Naive thymus-derived CD4-positive, alpha-beta T cell (primary cell): ENCODE measurements at regions not wholly inside any gene's neighbourhood (a gene's known extent, or its start where the extent isn't known, plus 50 kb on each side); places are given as distances from the start of the nearest gene placed in this dataset.
"Not testable (repeated sequence)": the region's sequence is repeated elsewhere in the genome, so short reads cannot be mapped to it uniquely, and the experiment has no call there.

ENCODE experiments used
- ATAC-seq: fragments of 150-1000 bp; cut with Tn5 transposase; 2 replicates; pipeline ENCODE4 v1.10.0; 2021; ENCODE audit warnings: mild to moderate bottlenecking, moderate library complexity
- CTCF ChIA-PET: fragments of 350-600 bp; sonication (Branson Sonifier 250); formaldehyde crosslinking; loops from one replicate; lab custom pipeline; 2021; ENCODE audit warnings: antibody characterized with exemption; lab: Charles Lee
- POLR2A ChIA-PET: fragments of 350-600 bp; sonication (Branson Sonifier 250); formaldehyde crosslinking; loops from one replicate; lab custom pipeline; 2021; ENCODE audit warnings: antibody characterized with exemption, inconsistent platforms; lab: Charles Lee
- DNase-seq, 9 donors: peaks; one replicate each; pipeline versions ENCODE4 v3.0.0 to v3.0.0-alpha.2; 2020 to 2022; ENCODE audit warnings: mixed read lengths in 1 of 9
- H3K27ac ChIP-seq: one replicate; pipeline ENCODE4 v1.7.0; 2013; ENCODE audit warnings: mild to moderate bottlenecking, low read depth, low read length, moderate library complexity
- H3K27me3 ChIP-seq, 2 donors: one replicate each; pipeline ENCODE4 v1.7.0; 2013; ENCODE audit warnings: low read length in 2 of 2, mild to moderate bottlenecking in 2 of 2, moderate library complexity in 2 of 2; ENCODE audit not compliant: control insufficient read depth in 2 of 2, insufficient read depth in 2 of 2
- H3K36me3 ChIP-seq, 3 experiments: 1 replicate in 2 of 3; 2 replicates in 1 of 3; pipeline ENCODE4 v1.7.0; 2013; ENCODE audit warnings: low read length in 3 of 3, mild to moderate bottlenecking in 3 of 3, moderate library complexity in 1 of 3; ENCODE audit not compliant: insufficient read depth in 3 of 3, control insufficient read depth in 2 of 3
- H3K4me1 ChIP-seq, 2 donors: one replicate each; pipeline ENCODE4 v1.7.0; 2013; ENCODE audit warnings: low read length in 2 of 2, mild to moderate bottlenecking in 2 of 2, moderate library complexity in 1 of 2; ENCODE audit not compliant: control insufficient read depth in 2 of 2, insufficient read depth in 2 of 2
- H3K4me3 ChIP-seq: 2 replicates; pipeline ENCODE4 v1.7.0; 2013; ENCODE audit warnings: mild to moderate bottlenecking, low read length
- H3K9me3 ChIP-seq, 3 experiments: 1 replicate in 2 of 3; 2 replicates in 1 of 3; pipeline ENCODE4 v1.7.0; 2013; ENCODE audit warnings: low read length in 3 of 3; ENCODE audit not compliant: control insufficient read depth in 2 of 3
- H3K27ac Mint-ChIP-seq, 9 donors: one replicate each; pipeline ENCODE4 v1.8.0; 2020 to 2022; ENCODE audit warnings: mixed read lengths in 9 of 9, mild to moderate bottlenecking in 8 of 9, moderate library complexity in 5 of 9, inconsistent platforms in 2 of 9
- H3K27me3 Mint-ChIP-seq, 5 donors: one replicate each; pipeline ENCODE4 v1.8.0; 2021 to 2022; ENCODE audit warnings: mixed read lengths in 5 of 5, mild to moderate bottlenecking in 1 of 5
- H3K36me3 Mint-ChIP-seq, 5 donors: one replicate each; pipeline ENCODE4 v1.8.0; 2020 to 2022; ENCODE audit warnings: mixed read lengths in 5 of 5, mild to moderate bottlenecking in 3 of 5, inconsistent platforms in 1 of 5
- H3K4me1 Mint-ChIP-seq, 7 donors: one replicate each; pipeline ENCODE4 v1.8.0; 2020 to 2022; ENCODE audit warnings: mixed read lengths in 7 of 7, mild to moderate bottlenecking in 3 of 7, inconsistent platforms in 1 of 7
- H3K4me3 Mint-ChIP-seq, 10 donors: one replicate each; pipeline ENCODE4 v1.8.0; 2020 to 2022; ENCODE audit warnings: mild to moderate bottlenecking in 10 of 10, mixed read lengths in 10 of 10, moderate library complexity in 6 of 10, inconsistent platforms in 2 of 10
- H3K9me3 Mint-ChIP-seq, 11 donors: one replicate each; pipeline ENCODE4 v1.8.0; 2020 to 2022; ENCODE audit warnings: mixed read lengths in 11 of 11, mild to moderate bottlenecking in 4 of 11, inconsistent platforms in 1 of 11, moderate library complexity in 1 of 11
- intact Hi-C, 2 donors: fragments of 100-400 bp; cut with micrococcal nuclease; formaldehyde crosslinking; loops; one replicate each; pipeline ENCODE4 v1.15.1; 2023

DNA sequence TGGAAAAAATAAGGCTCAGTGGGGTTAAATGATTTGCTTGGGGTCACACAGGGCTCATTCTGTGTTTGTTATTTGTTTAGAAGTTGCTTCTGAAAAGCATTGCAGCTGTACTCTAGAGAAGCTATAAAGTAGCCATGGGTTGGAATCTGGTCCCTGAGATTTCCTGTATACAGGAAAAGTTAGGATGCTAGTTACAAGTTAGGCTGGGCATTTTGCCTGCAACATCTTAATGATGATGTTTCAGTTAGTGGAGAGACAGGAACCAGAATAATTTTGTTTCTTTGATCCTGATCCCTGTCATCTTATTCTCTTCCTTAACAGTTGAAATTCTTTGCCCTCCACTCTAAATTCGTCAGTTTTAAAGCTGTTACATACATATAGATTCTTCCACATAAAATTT is 445.3 kb downstream of the OTOL1 start:
- ChIA-PET POLR2A (no interaction called here), CTCF (no interaction called here)
- H3K4me1 ChIP-seq, result no peaks in the 10 kb centered on the region
- no peak overlapping the region for H3K27ac ChIP-seq
- no peaks in the 10 kb centered on the region for H3K36me3 Mint-ChIP-seq
- intact Hi-C loops, result no loop called here
- no peaks in the 10 kb centered on the region for H3K36me3 ChIP-seq
- ATAC-seq, result no peak
- no peaks in the 10 kb centered on the region for H3K4me1 Mint-ChIP-seq
- DNase-seq, result no peak
- no peaks in the 10 kb centered on the region for H3K9me3 ChIP-seq
- H3K4me3 Mint-ChIP-seq, result no peak overlapping the region
- no peak overlapping the region for H3K27ac Mint-ChIP-seq
- no peaks in the 10 kb centered on the region for H3K27me3 ChIP-seq
- H3K4me3 ChIP-seq, result no peak overlapping the region
- H3K9me3 Mint-ChIP-seq, result peaks cover 0 to 22% (median 3%) of the 10 kb centered on the region in 11 donors
- no peaks in the 10 kb centered on the region for H3K27me3 Mint-ChIP-seq

DNA sequence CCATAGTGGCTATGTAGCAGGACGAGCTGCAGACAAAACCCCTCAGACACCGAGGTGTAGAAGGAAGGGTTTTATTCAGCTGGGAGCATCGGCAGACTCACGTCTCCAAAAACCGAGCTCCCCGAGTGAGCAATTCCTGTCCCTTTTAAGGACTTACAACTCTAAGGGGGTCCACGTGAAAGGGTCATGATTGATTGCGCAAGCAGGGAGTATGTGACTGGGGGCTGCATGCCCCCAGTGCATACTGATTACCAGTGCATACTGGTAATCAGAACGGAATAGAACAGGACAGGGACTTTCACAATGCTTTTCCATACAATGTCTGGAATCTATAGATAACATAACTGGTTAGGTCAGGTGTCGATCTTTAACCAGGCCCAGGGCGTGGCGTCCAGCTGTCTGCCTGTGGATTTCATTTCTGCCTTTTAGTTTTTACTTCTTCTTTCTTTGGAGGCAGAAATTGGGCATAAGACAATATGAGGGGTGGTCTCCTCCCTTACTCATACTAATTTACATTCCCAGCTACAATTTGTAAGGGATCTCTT is 447.3 kb downstream of the OTOL1 start:
- CTCF ChIA-PET, H3K4me3 ChIP-seq, POLR2A ChIA-PET, H3K4me1 Mint-ChIP-seq, H3K27me3 Mint-ChIP-seq, H3K9me3 ChIP-seq, intact Hi-C loops, H3K36me3 Mint-ChIP-seq, H3K36me3 ChIP-seq, H3K27me3 ChIP-seq, H3K27ac ChIP-seq, ATAC-seq, H3K4me1 ChIP-seq, H3K4me3 Mint-ChIP-seq, H3K27ac Mint-ChIP-seq, DNase-seq: not testable (repeated sequence)
- peaks cover 0 to 22% (median 3%) of the 10 kb centered on the region in 11 donors for H3K9me3 Mint-ChIP-seq

DNA sequence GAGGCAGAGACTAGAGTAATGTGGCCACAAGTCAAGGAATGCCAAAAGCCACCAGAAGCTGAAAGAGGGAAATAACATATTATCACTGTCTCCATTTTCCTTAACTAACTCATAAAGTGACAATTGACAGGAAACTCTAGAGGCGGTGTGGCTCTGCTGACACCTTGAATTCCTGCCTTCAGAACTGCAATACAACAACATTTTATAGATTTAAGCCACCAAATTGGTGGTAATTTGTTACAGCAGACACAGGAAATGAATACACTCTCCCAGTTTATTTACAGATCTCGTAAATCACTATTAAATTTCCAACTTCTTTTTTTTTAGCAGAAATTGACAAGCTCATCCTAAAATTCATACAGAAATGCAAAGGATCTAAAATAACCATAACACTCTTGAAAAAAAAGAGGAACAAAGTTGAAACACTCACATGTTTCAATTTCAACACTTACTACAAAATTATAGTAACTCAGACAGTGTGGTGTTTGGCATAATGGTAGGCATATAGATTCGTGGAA is 449.9 kb downstream of the OTOL1 start:
- no peak overlapping the region for H3K27ac Mint-ChIP-seq
- POLR2A ChIA-PET, result no interaction called here
- intact Hi-C loops, result no loop called here

DNA sequence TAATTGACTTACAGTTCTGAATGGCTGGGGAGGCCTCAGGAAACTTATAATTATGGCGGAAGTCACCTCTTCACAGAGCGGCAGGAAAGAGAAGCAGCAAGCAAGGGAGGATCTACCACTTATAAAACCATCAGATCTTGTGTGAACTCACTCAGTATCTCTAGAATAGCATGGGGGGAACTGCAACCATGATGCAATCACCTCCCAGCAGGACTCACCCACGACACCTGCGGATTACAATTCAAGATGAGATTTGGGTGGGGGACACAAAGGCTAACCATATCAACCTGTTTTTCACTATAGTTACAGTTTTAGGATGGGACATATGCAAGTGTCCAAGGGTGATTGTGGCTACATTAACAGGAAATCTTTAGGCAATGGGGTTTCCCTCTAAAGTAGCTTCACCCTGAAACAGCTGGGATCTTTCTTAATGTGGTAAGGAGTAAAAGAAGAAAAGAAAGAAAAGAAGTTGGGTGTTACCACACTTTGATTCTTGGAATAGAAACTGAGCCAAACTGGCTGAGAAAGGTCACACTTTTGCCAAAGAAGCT is 453.8 kb downstream of the OTOL1 start:
- H3K27me3 Mint-ChIP-seq, result no peaks in the 10 kb centered on the region
- POLR2A ChIA-PET, result no interaction called here
- Histone ChIP-seq H3K36me3 (no peaks in the 10 kb centered on the region), H3K27me3 (no peaks in the 10 kb centered on the region), H3K9me3 (no peaks in the 10 kb centered on the region), H3K27ac (no peak overlapping the region), H3K4me3 (no peak overlapping the region), H3K4me1 (no peaks in the 10 kb centered on the region)
- H3K36me3 Mint-ChIP-seq, result no peaks in the 10 kb centered on the region
- no peak for DNase-seq
- peaks cover 0 to 2% (median 0%) of the 10 kb centered on the region in 7 donors for H3K4me1 Mint-ChIP-seq
- intact Hi-C loops, result no loop called here
- peaks cover 0 to 8% (median 4%) of the 10 kb centered on the region in 11 donors for H3K9me3 Mint-ChIP-seq
- H3K27ac Mint-ChIP-seq, result no peak overlapping the region
- CTCF ChIA-PET, result no interaction called here
- ATAC-seq, result no peak
- no peak overlapping the region for H3K4me3 Mint-ChIP-seq

More for the DNA sequence above, 449.9 kb downstream of the OTOL1 start:
- H3K4me3 ChIP-seq, result no peak overlapping the region
- H3K36me3 ChIP-seq, result no peaks in the 10 kb centered on the region
- DNase-seq (no peak), ATAC-seq (no peak)
- H3K27me3 ChIP-seq, result no peaks in the 10 kb centered on the region
- no peaks in the 10 kb centered on the region for H3K4me1 ChIP-seq
- no peaks in the 10 kb centered on the region for H3K9me3 ChIP-seq
- CTCF ChIA-PET, result no interaction called here
- H3K9me3 Mint-ChIP-seq, result peaks cover 0 to 16% (median 3%) of the 10 kb centered on the region in 11 donors
- no peaks in the 10 kb centered on the region for H3K27me3 Mint-ChIP-seq
- no peaks in the 10 kb centered on the region for H3K36me3 Mint-ChIP-seq
- H3K27ac ChIP-seq, result no peak overlapping the region
- H3K4me3 Mint-ChIP-seq, result no peak overlapping the region
- H3K4me1 Mint-ChIP-seq, result peaks cover 0 to 2% (median 0%) of the 10 kb centered on the region in 7 donors

DNA sequence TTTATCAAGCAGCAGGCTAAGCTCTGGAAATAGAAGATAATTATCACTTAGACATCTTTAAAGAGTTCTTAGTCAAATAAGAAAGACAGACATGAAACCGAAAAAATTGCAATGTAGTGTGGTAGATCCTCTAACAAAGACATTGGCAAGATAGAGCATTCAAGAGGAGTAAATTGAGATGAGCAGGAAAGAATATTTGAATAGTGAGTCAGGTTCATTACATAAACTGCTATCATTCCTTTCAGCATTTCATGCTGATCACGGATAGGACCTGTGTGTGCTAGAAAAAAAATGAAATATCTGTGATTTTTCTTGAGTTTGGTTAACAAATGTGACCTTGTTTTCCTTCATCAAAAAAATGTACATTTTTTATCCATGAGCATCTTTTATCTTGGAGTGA is 460.9 kb downstream of the OTOL1 start:
- H3K9me3 ChIP-seq, result no peaks in the 10 kb centered on the region
- no peak overlapping the region for H3K4me3 ChIP-seq
- CTCF ChIA-PET, result no interaction called here

DNA sequence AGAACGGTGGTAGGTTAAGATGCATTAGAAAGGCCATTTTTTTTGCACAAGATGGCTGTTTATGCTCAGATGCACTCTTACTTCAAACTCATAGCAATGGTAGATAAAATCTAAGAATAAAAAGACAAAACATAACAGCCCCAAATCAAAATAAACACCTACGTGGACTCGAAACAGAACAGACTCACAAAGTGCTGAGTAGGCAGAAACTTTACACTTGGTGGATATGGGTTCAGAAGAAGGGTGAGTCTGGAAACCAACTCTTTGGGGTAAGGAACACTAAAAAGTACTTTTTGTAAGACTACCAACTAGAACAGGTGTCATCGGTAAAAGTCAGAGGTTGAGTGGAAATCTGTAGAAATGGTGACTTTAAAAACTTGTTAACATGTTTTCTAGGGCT is 468.2 kb downstream of the OTOL1 start:
- ChIA-PET CTCF (no interaction called here), POLR2A (no interaction called here)
- H3K36me3 ChIP-seq, result no peaks in the 10 kb centered on the region
- Mint-ChIP-seq H3K4me3 (no peak overlapping the region), H3K4me1 (no peaks in the 10 kb centered on the region), H3K36me3 (peaks cover 0 to 4% (median 0%) of the 10 kb centered on the region in 5 donors), H3K27ac (no peak overlapping the region), H3K9me3 (peaks cover 0 to 21% (median 7%) of the 10 kb centered on the region in 11 donors), H3K27me3 (no peaks in the 10 kb centered on the region)
- no peaks in the 10 kb centered on the region for H3K27me3 ChIP-seq
- no peak overlapping the region for H3K4me3 ChIP-seq
- H3K4me1 ChIP-seq, result no peaks in the 10 kb centered on the region
- DNase-seq, result no peak
- intact Hi-C loops, result no loop called here
- ATAC-seq, result no peak
- H3K9me3 ChIP-seq, result no peaks in the 10 kb centered on the region
- H3K27ac ChIP-seq, result no peak overlapping the region

More for the DNA sequence above, 460.9 kb downstream of the OTOL1 start:
- no peaks in the 10 kb centered on the region for H3K36me3 Mint-ChIP-seq
- ATAC-seq (no peak), DNase-seq (no peak)
- Histone ChIP-seq H3K36me3 (no peaks in the 10 kb centered on the region), H3K27me3 (peaks cover 0 to 3% of the 10 kb centered on the region in 2 donors), H3K4me1 (no peaks in the 10 kb centered on the region), H3K27ac (no peak overlapping the region)
- no peak overlapping the region for H3K27ac Mint-ChIP-seq
- POLR2A ChIA-PET, result no interaction called here
- H3K27me3 Mint-ChIP-seq, result no peaks in the 10 kb centered on the region
- no peaks in the 10 kb centered on the region for H3K4me1 Mint-ChIP-seq
- H3K9me3 Mint-ChIP-seq, result peaks cover 0 to 5% (median 1%) of the 10 kb centered on the region in 11 donors
- no peak overlapping the region for H3K4me3 Mint-ChIP-seq
- intact Hi-C loops, result no loop called here

DNA sequence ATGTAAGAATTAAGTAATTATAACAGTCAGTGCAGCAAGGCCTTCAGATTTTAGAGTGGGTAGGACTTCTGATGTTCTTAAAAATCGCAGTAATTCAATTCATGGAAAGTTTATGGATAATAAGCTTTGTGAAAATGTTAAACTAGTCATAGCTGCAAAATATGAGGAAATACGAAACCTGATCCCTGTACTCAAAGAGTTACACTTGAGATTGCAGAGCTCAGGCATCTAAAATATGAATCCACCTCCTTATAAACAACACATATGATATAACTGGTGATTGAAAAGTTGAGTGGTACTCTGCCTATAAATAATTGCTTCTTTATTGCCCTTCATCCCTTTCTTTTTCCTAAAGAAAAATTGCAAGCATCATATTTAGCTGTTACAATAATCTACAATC is 473.3 kb downstream of the OTOL1 start:
- Mint-ChIP-seq H3K4me1 (no peaks in the 10 kb centered on the region), H3K27me3 (no peaks in the 10 kb centered on the region), H3K36me3 (no peaks in the 10 kb centered on the region), H3K4me3 (no peak overlapping the region), H3K9me3 (peaks cover 0 to 24% (median 2%) of the 10 kb centered on the region in 11 donors), H3K27ac (no peak overlapping the region)
- Histone ChIP-seq H3K4me1 (no peaks in the 10 kb centered on the region), H3K27ac (no peak overlapping the region), H3K36me3 (no peaks in the 10 kb centered on the region), H3K4me3 (no peak overlapping the region), H3K27me3 (no peaks in the 10 kb centered on the region), H3K9me3 (peaks cover 0 to 8% (median 0%) of the 10 kb centered on the region in 3 experiments)
- ChIA-PET POLR2A (no interaction called here), CTCF (interaction anchor here (1.3 kb wide), 1 partner anchor 10 kb away, joined by 3 read pairs; no protein-coding TSS in a partner anchor)
- intact Hi-C loops, result no loop called here
- DNase-seq, result no peak
- no peak for ATAC-seq
